Neuron (in vitro differentiated cells): ENCODE measurements at regions not wholly inside any gene's neighbourhood (a gene's known extent, or its start where the extent isn't known, plus 50 kb on each side); places are given as distances from the start of the nearest gene placed in this dataset.

Experiments used
- H2AFZ ChIP-seq: one replicate; pipeline ENCODE4 v1.6.1; 2013; ENCODE audit warnings: low read depth, mild to moderate bottlenecking, inconsistent platforms, low read length, moderate library complexity
- H3K27me3 ChIP-seq: one replicate; pipeline ENCODE4 v1.6.1; 2013; ENCODE audit warnings: low read length; ENCODE audit not compliant: insufficient read depth
- H3K36me3 ChIP-seq: one replicate; pipeline ENCODE4 v1.6.1; 2013; ENCODE audit warnings: low read length; ENCODE audit not compliant: insufficient read depth
- H3K4me1 ChIP-seq: one replicate; pipeline ENCODE4 v1.6.1; 2013; ENCODE audit warnings: low read length; ENCODE audit not compliant: insufficient read depth
- H3K4me3 ChIP-seq: 2 replicates; pipeline ENCODE4 v1.5.1; 2013; ENCODE audit warnings: mild to moderate bottlenecking, low read length, moderate library complexity
- H3K9me3 ChIP-seq: one replicate; pipeline ENCODE4 v1.6.1; 2013; ENCODE audit warnings: low read length

- no peaks in the 10 kb centered on the region for H3K9me3 ChIP-seq
- no peaks in the 10 kb centered on the region for H3K36me3 ChIP-seq
- no peak overlapping the region for H2AFZ ChIP-seq
- H3K4me1 ChIP-seq, result no peaks in the 10 kb centered on the region
- H3K27me3 ChIP-seq, result no peaks in the 10 kb centered on the region
- no peak overlapping the region for H3K4me3 ChIP-seq
Measured at GRCh38 chr18:40048886-40049650, 1906.0 kb upstream of the PIK3C3 start.

DNA sequence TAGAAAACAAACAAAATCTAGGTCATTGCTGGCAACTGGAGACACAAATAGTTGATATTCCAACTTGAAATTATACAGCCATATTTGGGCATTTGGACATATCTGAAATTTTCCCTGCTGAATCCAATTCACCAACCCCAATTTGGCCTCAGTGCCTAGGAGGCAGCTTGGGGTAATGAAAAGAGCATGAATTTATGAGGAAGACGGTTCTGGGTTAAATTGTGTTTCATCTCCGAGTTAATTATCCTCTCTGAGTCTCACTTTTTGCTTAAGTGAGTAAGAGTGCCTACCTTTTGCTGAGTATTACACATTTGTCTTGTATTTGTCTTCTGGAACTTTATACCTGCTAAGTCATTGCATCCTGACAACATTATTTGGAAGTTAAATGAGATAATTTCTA, 1906.8 kb upstream of the PIK3C3 start:
- Histone ChIP-seq H3K36me3 (no peaks in the 10 kb centered on the region), H3K27me3 (no peaks in the 10 kb centered on the region), H3K4me1 (no peaks in the 10 kb centered on the region), H3K9me3 (no peaks in the 10 kb centered on the region), H3K4me3 (no peak overlapping the region), H2AFZ (no peak overlapping the region)

DNA sequence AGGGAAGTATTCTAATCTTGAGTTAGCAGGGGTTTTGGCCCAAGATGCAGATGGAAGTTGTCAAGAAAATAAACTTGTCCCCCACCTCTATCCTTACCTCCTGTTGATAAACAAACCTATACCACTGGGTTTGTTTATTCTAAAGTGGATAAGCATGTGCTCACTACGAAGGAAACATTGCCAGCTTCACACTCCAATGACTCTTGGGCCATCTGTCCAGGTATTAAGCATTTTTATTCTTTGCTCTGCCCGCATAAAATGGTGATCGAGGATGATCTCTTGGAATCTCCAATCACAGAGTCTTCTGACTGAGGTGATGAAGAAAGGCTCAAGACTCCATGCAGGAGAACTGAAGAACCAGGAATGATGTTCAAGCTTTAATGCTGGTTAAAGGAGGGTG, 1908.4 kb upstream of the PIK3C3 start:
- no peak overlapping the region for H2AFZ ChIP-seq
- no peaks in the 10 kb centered on the region for H3K36me3 ChIP-seq
- no peaks in the 10 kb centered on the region for H3K9me3 ChIP-seq
- H3K4me1 ChIP-seq, result no peaks in the 10 kb centered on the region
- no peaks in the 10 kb centered on the region for H3K27me3 ChIP-seq
- H3K4me3 ChIP-seq, result no peak overlapping the region

GRCh38 chr18:40041951-40042350, 1913.1 kb upstream of the PIK3C3 start:
- no peaks in the 10 kb centered on the region for H3K27me3 ChIP-seq
- no peaks in the 10 kb centered on the region for H3K4me1 ChIP-seq
- no peaks in the 10 kb centered on the region for H3K9me3 ChIP-seq
- no peak overlapping the region for H3K4me3 ChIP-seq
- no peaks in the 10 kb centered on the region for H3K36me3 ChIP-seq
- H2AFZ ChIP-seq, result no peak overlapping the region

- no peaks in the 10 kb centered on the region for H3K4me1 ChIP-seq
- no peaks in the 10 kb centered on the region for H3K27me3 ChIP-seq
- no peaks in the 10 kb centered on the region for H3K36me3 ChIP-seq
Measured at GRCh38 chr18:40040574-40040973, 1914.5 kb upstream of the PIK3C3 start.

GRCh38 chr18:40037356-40037755, 1917.7 kb upstream of the PIK3C3 start:
- H3K27me3 ChIP-seq, result no peaks in the 10 kb centered on the region
- H3K9me3 ChIP-seq, result no peaks in the 10 kb centered on the region
- H3K4me3 ChIP-seq, result no peak overlapping the region
- no peaks in the 10 kb centered on the region for H3K36me3 ChIP-seq
- no peaks in the 10 kb centered on the region for H3K4me1 ChIP-seq
- no peak overlapping the region for H2AFZ ChIP-seq

More at GRCh38 chr18:40040574-40040973, 1914.5 kb upstream of the PIK3C3 start:
- Histone ChIP-seq H3K4me3 (no peak overlapping the region), H3K9me3 (no peaks in the 10 kb centered on the region), H2AFZ (no peak overlapping the region)

DNA sequence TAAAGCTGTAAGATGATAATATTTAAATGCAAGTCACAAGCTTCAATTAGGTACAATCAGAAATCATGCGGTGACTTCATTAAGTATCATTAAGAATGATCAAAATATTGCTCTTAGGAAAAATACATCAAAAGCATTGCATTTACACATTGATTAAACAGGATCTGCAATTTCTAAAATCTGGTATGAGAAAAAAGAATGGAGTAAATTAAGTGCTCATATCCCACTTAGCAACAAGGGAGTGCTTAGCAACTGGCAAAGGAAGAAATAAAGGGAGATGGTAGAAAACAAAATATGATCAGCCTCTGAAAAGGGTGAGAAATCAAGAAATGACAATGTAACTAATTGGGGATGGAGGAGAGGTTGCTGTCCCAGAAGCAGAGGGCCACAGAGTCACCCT, 1918.2 kb upstream of the PIK3C3 start:
- Histone ChIP-seq H2AFZ (no peak overlapping the region), H3K4me1 (no peaks in the 10 kb centered on the region), H3K36me3 (no peaks in the 10 kb centered on the region), H3K9me3 (no peaks in the 10 kb centered on the region), H3K27me3 (no peaks in the 10 kb centered on the region), H3K4me3 (no peak overlapping the region)

DNA sequence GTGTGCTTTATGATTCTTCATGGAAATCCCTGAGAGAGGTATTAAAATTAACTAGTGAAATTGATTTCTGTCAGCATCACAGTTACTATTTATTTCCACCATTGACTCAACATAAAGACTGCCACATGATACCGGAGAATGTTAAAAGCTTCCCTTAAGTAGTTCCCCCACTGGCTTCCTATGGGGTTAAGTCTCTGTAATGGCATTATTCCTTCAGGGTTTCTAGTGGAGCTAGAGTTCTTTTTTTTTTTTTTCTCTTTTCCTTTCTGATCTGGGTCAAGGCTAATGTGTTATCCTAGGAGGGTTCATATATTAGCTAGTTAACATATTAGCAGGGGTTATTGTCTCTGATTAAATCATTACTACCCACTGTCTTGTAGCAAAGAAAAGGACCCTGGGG, 1919.1 kb upstream of the PIK3C3 start:
- Histone ChIP-seq H3K9me3 (no peaks in the 10 kb centered on the region), H3K27me3 (no peaks in the 10 kb centered on the region), H3K36me3 (no peaks in the 10 kb centered on the region), H3K4me3 (no peak overlapping the region), H2AFZ (no peak overlapping the region), H3K4me1 (no peaks in the 10 kb centered on the region)

DNA sequence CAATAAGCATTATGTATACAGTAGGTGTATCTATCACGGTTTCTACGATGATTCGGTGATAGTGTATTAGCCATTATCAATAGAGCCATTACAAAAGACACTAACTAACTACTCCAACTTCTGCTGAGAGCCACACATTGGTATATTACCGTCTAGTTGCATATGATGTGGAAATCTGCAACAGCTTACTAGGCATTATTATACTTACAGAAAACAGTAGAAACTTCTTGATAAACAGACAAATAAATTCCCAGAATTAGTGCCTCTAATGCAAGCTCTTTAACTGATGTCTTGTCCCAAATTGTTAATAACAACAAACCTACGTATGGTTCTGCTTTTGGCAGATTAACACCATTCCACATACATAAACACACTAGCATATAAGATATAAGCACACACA, 1923.0 kb upstream of the PIK3C3 start:
- no peaks in the 10 kb centered on the region for H3K36me3 ChIP-seq
- H3K9me3 ChIP-seq, result no peaks in the 10 kb centered on the region
- H3K4me1 ChIP-seq, result no peaks in the 10 kb centered on the region
- no peaks in the 10 kb centered on the region for H3K27me3 ChIP-seq
- no peak overlapping the region for H3K4me3 ChIP-seq
- H2AFZ ChIP-seq, result no peak overlapping the region

DNA sequence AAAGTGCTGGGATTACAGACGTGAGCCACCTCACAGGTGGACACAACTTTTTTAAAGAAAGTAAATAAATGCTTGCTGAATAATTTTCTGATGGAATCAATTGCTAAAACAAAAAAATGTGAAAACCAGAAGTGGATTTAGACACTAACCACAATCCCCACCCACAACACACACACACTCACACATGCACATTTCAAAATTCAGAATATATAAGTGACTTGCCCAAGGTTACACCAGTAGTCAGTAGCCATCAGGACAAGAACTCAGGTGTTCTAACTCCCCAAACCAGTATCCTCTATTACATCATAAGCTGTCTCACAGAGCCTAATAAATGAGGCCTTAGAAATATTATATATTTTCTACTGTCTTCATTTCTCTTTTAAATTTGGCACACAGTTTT, 1923.6 kb upstream of the PIK3C3 start:
- H3K4me3 ChIP-seq, result no peak overlapping the region
- H3K4me1 ChIP-seq, result no peaks in the 10 kb centered on the region
- no peak overlapping the region for H2AFZ ChIP-seq
- no peaks in the 10 kb centered on the region for H3K9me3 ChIP-seq
- no peaks in the 10 kb centered on the region for H3K36me3 ChIP-seq
- no peaks in the 10 kb centered on the region for H3K27me3 ChIP-seq

DNA sequence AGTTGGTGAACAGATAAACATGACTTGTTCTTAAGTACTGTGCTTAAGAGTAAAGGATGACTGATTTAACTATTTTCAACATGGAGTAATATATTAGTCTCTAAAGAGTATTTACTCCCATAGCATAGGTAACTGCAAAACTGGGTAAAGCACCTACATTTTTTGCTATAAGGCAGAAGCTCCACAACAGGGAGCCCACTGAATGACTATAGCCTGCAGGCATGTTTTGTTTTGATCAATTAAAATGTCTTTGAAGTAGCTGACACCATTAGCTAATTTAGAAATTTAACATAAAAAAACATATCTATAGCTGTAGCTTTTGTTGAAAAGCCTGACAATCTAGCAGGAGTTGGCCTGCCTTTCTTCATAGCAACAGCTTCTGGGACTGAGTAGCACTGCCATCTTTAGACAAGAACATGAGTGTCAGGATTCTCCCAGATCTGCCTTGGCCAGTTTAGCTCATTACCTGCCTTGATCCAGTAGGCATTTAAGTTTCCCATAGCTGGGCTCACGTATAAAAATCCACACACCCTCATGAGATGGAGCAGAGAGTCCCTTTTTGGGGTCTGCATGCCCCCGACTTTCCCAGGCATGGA, 1935.1 kb upstream of the PIK3C3 start:
- Histone ChIP-seq H3K36me3 (no peaks in the 10 kb centered on the region), H3K9me3 (no peaks in the 10 kb centered on the region), H3K4me3 (no peak overlapping the region), H3K4me1 (peaks cover 6% of the 10 kb centered on the region), H2AFZ (no peak overlapping the region), H3K27me3 (no peaks in the 10 kb centered on the region)

GRCh38 chr18:40018266-40018665, 1936.8 kb upstream of the PIK3C3 start:
- no peaks in the 10 kb centered on the region for H3K36me3 ChIP-seq
- no peak overlapping the region for H3K4me3 ChIP-seq
- no peaks in the 10 kb centered on the region for H3K27me3 ChIP-seq
- no peak overlapping the region for H2AFZ ChIP-seq
- no peaks in the 10 kb centered on the region for H3K9me3 ChIP-seq
- H3K4me1 ChIP-seq, result peaks cover 15% of the 10 kb centered on the region

DNA sequence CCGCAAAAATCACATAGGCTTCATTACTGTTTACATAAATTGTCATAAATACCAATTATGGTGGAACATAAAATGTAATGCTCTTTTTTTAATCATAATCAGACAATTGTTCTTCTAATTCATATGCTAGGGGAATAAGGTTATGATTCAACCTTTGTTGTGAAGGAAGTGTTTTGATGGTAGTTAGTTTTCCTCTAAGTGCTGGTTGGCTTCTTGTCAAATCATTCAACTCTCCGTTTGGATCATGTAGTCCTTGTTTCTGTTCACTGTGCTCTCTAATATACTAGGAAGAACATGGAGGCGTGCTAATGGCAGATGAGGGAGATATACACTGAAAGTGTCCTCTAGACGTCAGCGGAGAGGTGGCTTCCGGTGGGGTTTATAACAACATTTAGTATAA, 1938.0 kb upstream of the PIK3C3 start:
- H3K9me3 ChIP-seq, result no peaks in the 10 kb centered on the region
- H3K4me3 ChIP-seq, result no peak overlapping the region
- no peak overlapping the region for H2AFZ ChIP-seq
- H3K4me1 ChIP-seq, result peaks cover 26% of the 10 kb centered on the region
- H3K36me3 ChIP-seq, result no peaks in the 10 kb centered on the region
- no peaks in the 10 kb centered on the region for H3K27me3 ChIP-seq

DNA sequence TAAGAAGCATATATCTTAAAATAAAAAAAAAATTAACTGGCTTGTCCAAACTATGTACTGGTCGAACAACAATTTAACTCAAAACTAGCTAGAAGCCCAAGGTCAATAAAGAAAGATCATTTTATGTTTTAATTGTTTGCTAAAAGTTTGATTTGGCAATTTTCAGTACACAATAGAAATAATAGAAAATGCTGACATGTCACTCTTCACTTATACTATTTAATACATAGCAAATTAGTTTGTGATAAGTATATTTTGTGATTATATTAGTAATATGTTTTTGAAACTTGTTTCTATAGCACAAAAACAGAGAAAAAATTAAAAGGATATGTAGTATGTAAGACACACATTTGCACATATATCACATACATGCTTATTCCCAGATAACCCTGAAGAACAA, 1938.6 kb upstream of the PIK3C3 start:
- no peaks in the 10 kb centered on the region for H3K36me3 ChIP-seq
- no peaks in the 10 kb centered on the region for H3K9me3 ChIP-seq
- H3K27me3 ChIP-seq, result no peaks in the 10 kb centered on the region
- no peak overlapping the region for H3K4me3 ChIP-seq
- no peak overlapping the region for H2AFZ ChIP-seq
- H3K4me1 ChIP-seq, result peaks cover 26% of the 10 kb centered on the region
